ENCODE measurements at regions not wholly inside any gene's neighbourhood (a gene's known extent, or its start where the extent isn't known, plus 50 kb on each side); places are given as distances from the start of the nearest gene placed in this dataset.

DNA sequence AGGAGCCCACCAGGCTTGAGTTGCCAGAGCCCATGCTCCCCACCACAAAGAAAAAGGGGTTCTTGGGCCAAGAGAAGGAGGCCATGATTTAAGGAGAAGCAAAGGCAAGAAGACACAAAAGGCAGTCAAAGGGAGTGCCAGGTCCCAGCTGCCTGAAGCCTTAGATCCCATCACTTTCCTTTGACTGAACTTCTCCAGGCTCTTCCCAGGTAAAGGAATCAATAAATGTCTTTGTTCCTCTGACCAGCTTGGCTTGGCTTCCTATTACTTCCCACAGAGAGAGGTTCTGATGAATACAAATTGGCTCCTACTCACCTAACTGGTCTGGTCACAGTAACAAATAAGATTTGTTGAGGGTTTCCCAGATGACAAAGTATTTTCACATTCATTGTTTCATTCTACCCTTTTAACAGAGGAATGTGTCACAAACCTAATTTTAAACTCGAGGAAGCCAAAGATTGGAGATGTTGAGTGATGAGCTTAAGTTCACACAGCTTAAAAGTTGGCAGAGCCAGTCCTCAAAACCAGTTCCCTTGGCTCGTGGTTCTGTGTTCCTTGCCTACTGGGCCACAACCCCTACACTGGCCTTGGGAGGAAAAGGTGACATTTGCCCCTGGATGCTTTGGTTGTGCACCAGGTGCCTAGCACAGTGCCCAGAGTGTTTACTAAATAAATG lies 96.4 kb upstream of the SESN3 start:
- H4K20me1 ChIP-seq (ENCODE audit: insufficient read depth, low read depth, low read length): no peaks in the 10 kb centered on the region
- no peaks in the 10 kb centered on the region for H3K9me2 ChIP-seq (replicated peaks; ENCODE audit: insufficient read depth, low read length)
- H2AFZ ChIP-seq (ENCODE audit: low read length): no peak overlapping the region
- H3K4me2 ChIP-seq (ENCODE audit: low read depth, low read length, poor library complexity, severe bottlenecking): no peak overlapping the region
- no peak overlapping the region for H3K4me3 ChIP-seq (ENCODE audit: low read length)
- no peak overlapping the region for H3K27ac ChIP-seq (ENCODE audit: low read length)
- H3K9me3 ChIP-seq (ENCODE audit: low read length): no peaks in the 10 kb centered on the region
- H3K4me1 ChIP-seq (ENCODE audit: low read length): peaks cover 4% of the 10 kb centered on the region
- no peak overlapping the region for H3K9ac ChIP-seq (ENCODE audit: low read length)
- H3K79me2 ChIP-seq (ENCODE audit: low read length): no peaks in the 10 kb centered on the region
- H3K27me3 ChIP-seq (ENCODE audit: low read length): no peaks in the 10 kb centered on the region; the same call in 1 of the 2 replicates
- no peaks in the 10 kb centered on the region for H3K36me3 ChIP-seq (ENCODE audit: insufficient read depth, low read length)
- no peak for DNase-seq

DNA sequence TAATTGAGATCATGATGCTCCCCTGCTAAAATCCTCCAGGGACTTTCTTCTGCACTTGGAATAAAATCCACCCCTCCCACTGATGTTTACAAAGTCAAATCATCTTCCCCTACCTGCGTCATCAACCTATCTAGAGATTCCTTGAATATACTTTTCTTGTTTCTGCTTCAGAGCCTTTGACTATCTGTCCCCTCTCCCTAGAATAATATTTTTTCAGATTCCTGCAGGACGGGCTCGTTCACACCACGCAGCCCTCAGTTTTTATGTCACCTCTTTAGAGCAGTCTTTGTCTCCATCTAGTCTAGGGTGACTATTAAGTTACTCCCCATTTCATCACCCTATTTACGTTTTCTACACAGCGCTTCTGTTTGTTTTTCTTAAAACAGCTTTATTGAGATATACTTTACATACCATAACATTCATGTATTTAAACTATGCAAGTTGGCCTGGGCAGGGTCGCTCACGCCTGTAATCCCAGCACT lies 94.8 kb upstream of the SESN3 start:
- no peak for DNase-seq
- Histone ChIP-seq H3K9me2 (replicated peaks; ENCODE audit: insufficient read depth, low read length) (no peaks in the 10 kb centered on the region), H3K79me2 (ENCODE audit: low read length) (no peaks in the 10 kb centered on the region), H3K27me3 (ENCODE audit: low read length) (no peaks in the 10 kb centered on the region; the same call in 1 of the 2 replicates), H3K27ac (ENCODE audit: low read length) (no peak overlapping the region), H3K4me2 (ENCODE audit: low read depth, low read length, poor library complexity, severe bottlenecking) (no peak overlapping the region), H4K20me1 (ENCODE audit: insufficient read depth, low read depth, low read length) (no peaks in the 10 kb centered on the region), H2AFZ (ENCODE audit: low read length) (no peak overlapping the region), H3K36me3 (ENCODE audit: insufficient read depth, low read length) (no peaks in the 10 kb centered on the region), H3K4me3 (ENCODE audit: low read length) (no peak overlapping the region), H3K4me1 (ENCODE audit: low read length) (no peaks in the 10 kb centered on the region), H3K9ac (ENCODE audit: low read length) (no peak overlapping the region), H3K9me3 (ENCODE audit: low read length) (no peaks in the 10 kb centered on the region)

DNA sequence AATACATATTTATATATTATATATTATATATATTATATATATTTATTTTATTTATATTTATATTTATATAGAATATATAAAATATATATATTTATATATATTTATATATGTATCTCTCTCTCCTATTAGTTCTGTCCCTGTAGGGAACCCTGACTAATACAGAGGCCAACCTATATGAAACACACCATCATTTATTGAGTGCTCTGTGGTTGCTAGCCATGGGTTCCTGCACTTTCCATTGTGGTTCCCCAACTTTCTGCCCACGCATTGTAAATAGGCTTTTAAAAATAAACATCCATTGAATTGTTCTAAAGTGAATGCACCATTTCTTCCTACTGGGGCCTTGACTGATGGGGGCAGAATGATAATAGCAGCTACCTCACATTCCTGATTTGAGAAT lies 93.8 kb upstream of the SESN3 start:
- Histone ChIP-seq H3K79me2 (ENCODE audit: low read length) (no peaks in the 10 kb centered on the region), H3K4me2 (ENCODE audit: low read depth, low read length, poor library complexity, severe bottlenecking) (no peak overlapping the region), H3K27me3 (ENCODE audit: low read length) (no peaks in the 10 kb centered on the region; the same call in 1 of the 2 replicates), H3K27ac (ENCODE audit: low read length) (no peak overlapping the region), H3K36me3 (ENCODE audit: insufficient read depth, low read length) (no peaks in the 10 kb centered on the region), H3K9ac (ENCODE audit: low read length) (no peak overlapping the region), H2AFZ (ENCODE audit: low read length) (no peak overlapping the region), H3K9me2 (replicated peaks; ENCODE audit: insufficient read depth, low read length) (no peaks in the 10 kb centered on the region), H3K9me3 (ENCODE audit: low read length) (no peaks in the 10 kb centered on the region), H4K20me1 (ENCODE audit: insufficient read depth, low read depth, low read length) (no peaks in the 10 kb centered on the region), H3K4me3 (ENCODE audit: low read length) (no peak overlapping the region), H3K4me1 (ENCODE audit: low read length) (no peaks in the 10 kb centered on the region)
- DNase-seq: no peak

DNA sequence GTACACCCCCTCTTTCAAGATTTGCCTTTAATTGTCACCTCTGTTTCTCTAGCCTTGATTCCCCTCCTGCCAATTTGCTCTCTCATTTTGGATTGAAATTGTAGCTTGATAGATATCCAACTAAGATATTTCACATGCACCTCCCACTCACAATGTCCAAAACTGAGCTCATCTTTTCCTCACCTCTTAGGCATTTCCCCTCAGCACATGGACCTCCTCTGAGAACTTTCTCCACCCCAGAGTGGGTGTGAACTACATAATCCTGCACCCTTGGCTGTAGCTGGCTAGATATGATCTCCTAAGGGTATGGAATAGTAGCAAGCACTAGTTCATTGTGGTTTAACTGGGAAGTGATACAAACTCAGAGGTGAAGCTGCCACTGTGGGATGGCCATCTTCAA lies 91.5 kb upstream of the SESN3 start:
- no peak overlapping the region for H3K4me2 ChIP-seq (ENCODE audit: low read depth, low read length, poor library complexity, severe bottlenecking)
- H2AFZ ChIP-seq (ENCODE audit: low read length): no peak overlapping the region
- H3K4me1 ChIP-seq (ENCODE audit: low read length): no peaks in the 10 kb centered on the region
- H3K9me3 ChIP-seq (ENCODE audit: low read length): no peaks in the 10 kb centered on the region
- no peak overlapping the region for H3K9ac ChIP-seq (ENCODE audit: low read length)
- H3K9me2 ChIP-seq (replicated peaks; ENCODE audit: insufficient read depth, low read length): no peaks in the 10 kb centered on the region
- no peaks in the 10 kb centered on the region for H3K79me2 ChIP-seq (ENCODE audit: low read length)
- H3K36me3 ChIP-seq (ENCODE audit: insufficient read depth, low read length): no peaks in the 10 kb centered on the region
- no peak overlapping the region for H3K4me3 ChIP-seq (ENCODE audit: low read length)
- H3K27ac ChIP-seq (ENCODE audit: low read length): no peak overlapping the region
- H4K20me1 ChIP-seq (ENCODE audit: insufficient read depth, low read depth, low read length): no peaks in the 10 kb centered on the region
- DNase-seq: no peak
- no peaks in the 10 kb centered on the region for H3K27me3 ChIP-seq (ENCODE audit: low read length)

DNA sequence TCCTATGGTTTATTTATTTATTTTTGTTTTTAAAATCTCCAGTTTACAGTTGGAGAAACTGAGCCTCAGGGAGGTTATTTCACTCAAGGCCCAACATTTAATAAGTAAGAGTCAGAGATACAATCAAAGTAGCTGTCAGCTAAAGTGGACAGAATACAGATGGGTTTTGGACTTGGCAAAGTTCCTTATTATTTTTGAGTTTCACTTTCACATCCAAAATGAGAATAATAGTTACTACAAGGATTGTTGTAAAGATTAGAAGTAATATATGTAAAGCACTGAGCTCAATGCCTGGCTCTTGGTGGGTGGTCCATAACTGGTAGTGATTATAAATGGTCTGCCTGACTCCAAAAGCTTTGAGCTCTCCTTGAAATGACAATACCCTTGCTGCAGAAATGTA lies 87.5 kb upstream of the SESN3 start:
- no peaks in the 10 kb centered on the region for H3K9me2 ChIP-seq (replicated peaks; ENCODE audit: insufficient read depth, low read length)
- no peaks in the 10 kb centered on the region for H4K20me1 ChIP-seq (ENCODE audit: insufficient read depth, low read depth, low read length)
- H3K9ac ChIP-seq (ENCODE audit: low read length): no peak overlapping the region
- H3K27me3 ChIP-seq (ENCODE audit: low read length): no peaks in the 10 kb centered on the region
- no peak overlapping the region for H3K4me3 ChIP-seq (ENCODE audit: low read length)
- H3K36me3 ChIP-seq (ENCODE audit: insufficient read depth, low read length): no peaks in the 10 kb centered on the region
- no peak for DNase-seq
- H3K4me1 ChIP-seq (ENCODE audit: low read length): no peaks in the 10 kb centered on the region
- H2AFZ ChIP-seq (ENCODE audit: low read length): no peak overlapping the region
- no peak overlapping the region for H3K4me2 ChIP-seq (ENCODE audit: low read depth, low read length, poor library complexity, severe bottlenecking)
- H3K9me3 ChIP-seq (ENCODE audit: low read length): no peaks in the 10 kb centered on the region
- no peaks in the 10 kb centered on the region for H3K79me2 ChIP-seq (ENCODE audit: low read length)
- no peak overlapping the region for H3K27ac ChIP-seq (ENCODE audit: low read length)

DNA sequence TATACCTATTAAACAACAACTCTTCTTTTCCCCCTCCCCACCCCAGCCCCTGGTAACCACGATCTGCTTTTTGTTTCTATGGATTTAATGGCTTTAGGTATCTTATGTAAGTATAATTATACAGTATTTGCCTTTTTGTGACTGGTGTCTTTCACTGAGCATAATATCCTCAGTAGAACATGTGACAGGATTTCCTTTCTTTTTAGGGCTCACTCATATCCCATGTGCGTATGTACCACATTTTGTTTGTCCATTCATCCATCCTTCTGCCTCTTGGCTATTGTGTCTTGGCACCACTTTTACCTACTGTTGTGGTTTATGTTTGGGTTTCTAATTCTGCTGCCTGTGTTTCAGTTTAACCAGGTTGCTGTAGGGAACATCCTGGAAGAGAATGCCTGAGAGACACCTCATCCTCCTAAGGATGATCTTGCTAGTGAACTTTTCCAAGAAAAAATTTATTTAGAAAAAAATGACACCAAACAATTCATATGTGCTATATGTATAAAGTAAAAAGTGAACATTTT lies 77.6 kb upstream of the SESN3 start:
- no peak for DNase-seq
- H2AFZ ChIP-seq (ENCODE audit: low read length): no peak overlapping the region
- no peaks in the 10 kb centered on the region for H3K4me1 ChIP-seq (ENCODE audit: low read length)
- no peaks in the 10 kb centered on the region for H3K36me3 ChIP-seq (ENCODE audit: insufficient read depth, low read length)
- no peak overlapping the region for H3K27ac ChIP-seq (ENCODE audit: low read length)
- no peak overlapping the region for H3K4me2 ChIP-seq (ENCODE audit: low read depth, low read length, poor library complexity, severe bottlenecking)
- H4K20me1 ChIP-seq (ENCODE audit: insufficient read depth, low read depth, low read length): no peaks in the 10 kb centered on the region
- H3K9me3 ChIP-seq (ENCODE audit: low read length): no peaks in the 10 kb centered on the region
- no peak overlapping the region for H3K9ac ChIP-seq (ENCODE audit: low read length)
- no peak overlapping the region for H3K4me3 ChIP-seq (ENCODE audit: low read length)
- H3K9me2 ChIP-seq (replicated peaks; ENCODE audit: insufficient read depth, low read length): no peaks in the 10 kb centered on the region
- H3K79me2 ChIP-seq (ENCODE audit: low read length): no peaks in the 10 kb centered on the region
- H3K27me3 ChIP-seq (ENCODE audit: low read length): no peaks in the 10 kb centered on the region

DNA sequence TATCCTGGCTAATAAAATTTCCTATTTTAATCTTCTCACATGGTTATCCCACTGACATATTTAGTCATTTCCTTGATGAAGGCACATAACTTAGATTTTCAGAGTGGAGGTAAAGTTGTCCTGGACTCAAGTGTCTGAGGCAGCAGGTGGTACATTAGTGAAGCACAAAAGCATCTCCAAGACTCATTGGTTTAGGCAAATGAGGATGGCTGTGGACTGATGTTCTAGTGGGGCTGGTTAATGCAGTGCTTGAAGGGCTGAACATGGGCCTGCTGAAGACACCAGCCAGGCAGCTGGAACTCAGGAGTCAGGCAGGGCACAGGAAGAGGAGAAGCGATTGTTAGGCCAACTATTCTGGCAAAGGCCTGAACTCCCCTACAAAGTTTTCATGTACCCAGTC lies 76.3 kb upstream of the SESN3 start:
- H3K79me2 ChIP-seq (ENCODE audit: low read length): no peaks in the 10 kb centered on the region
- H4K20me1 ChIP-seq (ENCODE audit: insufficient read depth, low read depth, low read length): no peaks in the 10 kb centered on the region
- no peaks in the 10 kb centered on the region for H3K9me2 ChIP-seq (replicated peaks; ENCODE audit: insufficient read depth, low read length)
- no peaks in the 10 kb centered on the region for H3K36me3 ChIP-seq (ENCODE audit: insufficient read depth, low read length)
- no peaks in the 10 kb centered on the region for H3K9me3 ChIP-seq (ENCODE audit: low read length)
- H3K9ac ChIP-seq (ENCODE audit: low read length): no peak overlapping the region
- H2AFZ ChIP-seq (ENCODE audit: low read length): no peak overlapping the region
- no peaks in the 10 kb centered on the region for H3K4me1 ChIP-seq (ENCODE audit: low read length)
- no peaks in the 10 kb centered on the region for H3K27me3 ChIP-seq (ENCODE audit: low read length)
- no peak overlapping the region for H3K4me3 ChIP-seq (ENCODE audit: low read length)
- no peak overlapping the region for H3K27ac ChIP-seq (ENCODE audit: low read length)
- H3K4me2 ChIP-seq (ENCODE audit: low read depth, low read length, poor library complexity, severe bottlenecking): no peak overlapping the region
- DNase-seq: no peak

DNA sequence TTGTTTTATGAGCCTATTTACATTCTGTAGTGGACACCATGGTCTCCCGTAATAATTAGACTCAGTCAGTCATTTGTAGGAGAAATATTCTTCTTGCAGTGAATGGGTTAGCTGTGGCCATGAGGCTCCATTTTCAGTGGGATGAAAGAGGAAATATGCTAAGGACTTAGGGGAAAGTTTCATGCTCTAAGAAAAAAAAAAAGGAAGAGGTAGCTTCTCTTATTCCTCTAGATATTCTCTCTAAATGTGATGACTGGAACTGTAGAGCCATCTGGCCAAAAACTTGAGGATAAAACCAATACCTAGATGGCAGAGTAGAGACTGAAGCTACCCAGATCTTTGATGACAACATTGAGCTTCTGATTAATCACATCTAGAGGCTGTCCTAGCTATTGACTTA lies 75.8 kb upstream of the SESN3 start:
- no peak overlapping the region for H3K27ac ChIP-seq (ENCODE audit: low read length)
- no peaks in the 10 kb centered on the region for H3K9me2 ChIP-seq (replicated peaks; ENCODE audit: insufficient read depth, low read length)

More for the DNA sequence above, 75.8 kb upstream of the SESN3 start:
- Histone ChIP-seq H4K20me1 (ENCODE audit: insufficient read depth, low read depth, low read length) (no peaks in the 10 kb centered on the region), H3K4me3 (ENCODE audit: low read length) (no peak overlapping the region), H2AFZ (ENCODE audit: low read length) (no peak overlapping the region), H3K9ac (ENCODE audit: low read length) (no peak overlapping the region), H3K4me2 (ENCODE audit: low read depth, low read length, poor library complexity, severe bottlenecking) (no peak overlapping the region), H3K79me2 (ENCODE audit: low read length) (no peaks in the 10 kb centered on the region), H3K36me3 (ENCODE audit: insufficient read depth, low read length) (no peaks in the 10 kb centered on the region), H3K4me1 (ENCODE audit: low read length) (no peaks in the 10 kb centered on the region), H3K27me3 (ENCODE audit: low read length) (no peaks in the 10 kb centered on the region), H3K9me3 (ENCODE audit: low read length) (no peaks in the 10 kb centered on the region)
- DNase-seq: no peak
